CD14-positive monocyte (primary cell): ENCODE measurements at regions not wholly inside any gene's neighbourhood (a gene's known extent, or its start where the extent isn't known, plus 50 kb on each side); places are given as distances from the start of the nearest gene placed in this dataset.

ENCODE experiments used
- DNase-seq, 3 donors: peaks; one replicate each; pipeline ENCODE4 v3.0.0-alpha.2; 2011 to 2022
- H2AFZ ChIP-seq: 2 replicates; pipeline ENCODE4 v1.6.0; 2012; ENCODE audit warnings: mild to moderate bottlenecking, low read depth, low read length, inconsistent platforms; ENCODE audit not compliant: insufficient read depth, poor library complexity, severe bottlenecking
- H3K27ac ChIP-seq, 2 donors: 1 replicate in 1 of 2; 2 replicates in 1 of 2; pipeline ENCODE4 v1.5.1; 2012 to 2013; ENCODE audit warnings: low read length in 2 of 2, control low read depth in 1 of 2, inconsistent platforms in 1 of 2, low read depth in 1 of 2, mild to moderate bottlenecking in 1 of 2
- H3K27me3 ChIP-seq, 2 donors: one replicate each; pipeline versions ENCODE4 v1.6.0 to v1.6.1; 2011 to 2013; ENCODE audit warnings: low read length in 2 of 2; ENCODE audit not compliant: control insufficient read depth in 2 of 2, insufficient read depth in 2 of 2
- H3K36me3 ChIP-seq, 2 donors: replicated peaks in 1 of 2; 1 replicate in 1 of 2; 2 replicates in 1 of 2; pipeline versions ENCODE4 v1.5.1 to v1.6.1; 2012 to 2013; ENCODE audit warnings: low read length in 2 of 2, control low read depth in 1 of 2, inconsistent platforms in 1 of 2, mild to moderate bottlenecking in 1 of 2; ENCODE audit not compliant: insufficient read depth in 2 of 2, control insufficient read depth in 1 of 2
- H3K4me1 ChIP-seq, 2 donors: 1 replicate in 1 of 2; 2 replicates in 1 of 2; pipeline versions ENCODE4 v1.5.1 to v1.6.1; 2012 to 2013; ENCODE audit warnings: low read length in 2 of 2, control low read depth in 1 of 2, inconsistent platforms in 1 of 2, mild to moderate bottlenecking in 1 of 2, moderate library complexity in 1 of 2; ENCODE audit not compliant: insufficient read depth in 2 of 2, control insufficient read depth in 1 of 2
- H3K4me2 ChIP-seq: replicated peaks from 2 replicates; pipeline ENCODE3; 2012; ENCODE audit warnings: low read length, moderate library complexity, mild to moderate bottlenecking; ENCODE audit not compliant: poor library complexity, severe bottlenecking; ENCODE audit errors: extremely low read depth
- H3K4me3 ChIP-seq, 3 experiments: fragments of 200-600 bp in 1 of 3; sonication (generic) in 1 of 3; replicated peaks in 1 of 3; 1 replicate in 2 of 3; 2 replicates in 1 of 3; pipeline ENCODE4 v1.5.1; 2011 to 2013; ENCODE audit warnings: low read length in 3 of 3, mild to moderate bottlenecking in 3 of 3, control low read depth in 2 of 3, low read depth in 2 of 3, inconsistent platforms in 1 of 3, moderate library complexity in 1 of 3
- H3K79me2 ChIP-seq: 2 replicates; pipeline ENCODE4 v1.6.0; 2012; ENCODE audit warnings: mild to moderate bottlenecking, control low read depth, inconsistent platforms, low read length, moderate library complexity; ENCODE audit not compliant: insufficient read depth
- H3K9ac ChIP-seq: 2 replicates; pipeline ENCODE4 v1.6.0; 2017; ENCODE audit warnings: low read length, mild to moderate bottlenecking; ENCODE audit not compliant: insufficient read depth, poor library complexity, severe bottlenecking
- H3K9me3 ChIP-seq, 2 donors: replicated peaks in 1 of 2; 1 replicate in 1 of 2; 2 replicates in 1 of 2; pipeline versions ENCODE4 v1.5.1 to v1.6.1; 2012 to 2013; ENCODE audit warnings: low read length in 2 of 2, control low read depth in 1 of 2; ENCODE audit not compliant: control insufficient read depth in 1 of 2, insufficient read depth in 1 of 2
- H4K20me1 ChIP-seq: 2 replicates; pipeline ENCODE4 v1.6.0; 2012; ENCODE audit warnings: mild to moderate bottlenecking, low read length, control low read depth, moderate library complexity; ENCODE audit not compliant: insufficient read depth
- H3K27ac Mint-ChIP-seq, 7 donors: one replicate each; pipeline ENCODE4 v1.8.0; 2020; ENCODE audit warnings: mild to moderate bottlenecking in 7 of 7, mixed read lengths in 7 of 7, moderate library complexity in 6 of 7, inconsistent platforms in 2 of 7
- H3K27me3 Mint-ChIP-seq, 3 donors: one replicate each; pipeline ENCODE4 v1.8.0; 2021 to 2022; ENCODE audit warnings: low read depth in 3 of 3, mild to moderate bottlenecking in 3 of 3, mixed read lengths in 3 of 3, moderate library complexity in 3 of 3, inconsistent platforms in 1 of 3
- H3K36me3 Mint-ChIP-seq, 2 donors: one replicate each; pipeline ENCODE4 v1.8.0; 2020; ENCODE audit warnings: mixed read lengths in 2 of 2, inconsistent platforms in 1 of 2, mild to moderate bottlenecking in 1 of 2
- H3K4me1 Mint-ChIP-seq: one replicate; pipeline ENCODE4 v1.8.0; 2020; ENCODE audit warnings: mild to moderate bottlenecking, mixed read lengths
- H3K4me3 Mint-ChIP-seq, 2 donors: one replicate each; pipeline ENCODE4 v1.8.0; 2020; ENCODE audit warnings: mild to moderate bottlenecking in 2 of 2, mixed read lengths in 2 of 2, moderate library complexity in 1 of 2
- H3K9me3 Mint-ChIP-seq, 7 donors: one replicate each; pipeline ENCODE4 v1.8.0; 2020 to 2022; ENCODE audit warnings: mixed read lengths in 7 of 7, mild to moderate bottlenecking in 6 of 7, moderate library complexity in 6 of 7, inconsistent platforms in 2 of 7
- CTCF ChIP-seq: fragments of 200-600 bp; IDR thresholded peaks from one replicate; pipeline ENCODE4 v1.8.0; 2022; ENCODE audit warnings: antibody characterized with exemption, mild to moderate bottlenecking
- WGBS: methylation state at CpG from one replicate; pipeline ENCODE4 v1.1.5; 2013; ENCODE audit warnings: missing lambda C conversion rate; ENCODE audit not compliant: insufficient coverage; 5-methylcytosine and 5-hydroxymethylcytosine counted together
- intact Hi-C, 2 donors: fragments of 100-400 bp; cut with micrococcal nuclease; formaldehyde crosslinking; loops; one replicate each; pipeline versions ENCODE4 v1.15.0 to v1.15.1; 2023

- Histone ChIP-seq H2AFZ (no peak overlapping the region), H3K27me3 (peaks cover 0 to 3% of the 10 kb centered on the region in 2 donors), H3K36me3 (no peaks in the 10 kb centered on the region), H3K4me3 (no peak overlapping the region), H3K9me3 (no peaks in the 10 kb centered on the region), H3K27ac (no peak overlapping the region), H3K9ac (no peak overlapping the region), H4K20me1 (no peaks in the 10 kb centered on the region), H3K4me2 (no peak overlapping the region), H3K4me1 (no peaks in the 10 kb centered on the region), H3K79me2 (no peaks in the 10 kb centered on the region)
- no peak for DNase-seq
- peaks cover 4 to 14% (median 12%) of the 10 kb centered on the region in 3 donors for H3K27me3 Mint-ChIP-seq
- H3K9me3 Mint-ChIP-seq, result peaks cover 0 to 6% (median 3%) of the 10 kb centered on the region in 7 donors
- WGBS, result 98% methylated on average over 10 of the region's 16 CpGs
- no peaks in the 10 kb centered on the region for H3K36me3 Mint-ChIP-seq
- no peaks in the 10 kb centered on the region for H3K4me1 Mint-ChIP-seq
- TF ChIP-seq CTCF, result no peak
- intact Hi-C loops, result no loop called here
- H3K27ac Mint-ChIP-seq, result no peak overlapping the region
- H3K4me3 Mint-ChIP-seq, result no peak overlapping the region
Observed at GRCh38 chr12:124099661-124100060, 126.6 kb downstream of the ZNF664 start.

- H3K27ac Mint-ChIP-seq, result no peak overlapping the region
- H3K36me3 Mint-ChIP-seq, result no peaks in the 10 kb centered on the region
- no peaks in the 10 kb centered on the region for H3K4me1 Mint-ChIP-seq
- no peaks in the 10 kb centered on the region for H3K79me2 ChIP-seq
- no peaks in the 10 kb centered on the region for H3K4me1 ChIP-seq
- H3K9me3 Mint-ChIP-seq, result peaks cover 0 to 6% (median 2%) of the 10 kb centered on the region in 7 donors
- no peak overlapping the region for H3K27ac ChIP-seq
- no peaks in the 10 kb centered on the region for H4K20me1 ChIP-seq
- no peak overlapping the region for H3K4me3 ChIP-seq
- H3K27me3 Mint-ChIP-seq, result peaks cover 5 to 14% (median 12%) of the 10 kb centered on the region in 3 donors
- H2AFZ ChIP-seq, result no peak overlapping the region
- H3K9ac ChIP-seq, result no peak overlapping the region
- H3K4me2 ChIP-seq, result no peak overlapping the region
- H3K36me3 ChIP-seq, result no peaks in the 10 kb centered on the region
- H3K9me3 ChIP-seq, result no peaks in the 10 kb centered on the region
- no peak for DNase-seq
- H3K27me3 ChIP-seq, result peaks cover 0 to 3% of the 10 kb centered on the region in 2 donors
- H3K4me3 Mint-ChIP-seq, result no peak overlapping the region
- intact Hi-C loops, result no loop called here
- WGBS, result 91% methylated on average over 16 of the region's 26 CpGs
- TF ChIP-seq CTCF, result no peak
Observed at GRCh38 chr12:124100572-124101178, 127.7 kb downstream of the ZNF664 start.
